Mesothelial cell of epicardium (in vitro differentiated cells): ENCODE measurements at regions not wholly inside any gene's neighbourhood (a gene's known extent, or its start where the extent isn't known, plus 50 kb on each side); places are given as distances from the start of the nearest gene placed in this dataset.

ENCODE experiments used
- DNase-seq, 2 experiments: peaks; one replicate each; pipeline ENCODE4 v3.0.0; 2021; ENCODE audit warnings: low spot score in 2 of 2; ENCODE audit not compliant: unreplicated experiment in 2 of 2
- H3K27ac Mint-ChIP-seq: 2 replicates; pipeline ENCODE4 v1.8.0; 2021; ENCODE audit warnings: mixed read lengths
- H3K27me3 Mint-ChIP-seq: 2 replicates; pipeline ENCODE4 v1.8.0; 2021; ENCODE audit warnings: low read depth, mixed read lengths
- H3K36me3 Mint-ChIP-seq: 2 replicates; pipeline ENCODE4 v1.8.0; 2021; ENCODE audit warnings: mixed read lengths
- H3K4me1 Mint-ChIP-seq: 2 replicates; pipeline ENCODE4 v1.8.0; 2021; ENCODE audit warnings: mixed read lengths
- H3K4me3 Mint-ChIP-seq: 2 replicates; pipeline ENCODE4 v1.8.0; 2021; ENCODE audit warnings: mild to moderate bottlenecking, moderate library complexity, mixed read lengths
- H3K9me3 Mint-ChIP-seq: 2 replicates; pipeline ENCODE4 v1.8.0; 2021; ENCODE audit warnings: mixed read lengths
- CTCF ChIP-seq: fragments of 200-600 bp; sonication (generic); IDR thresholded peaks from one replicate; pipeline ENCODE4 v1.5.0; 2021; ENCODE audit warnings: antibody characterized with exemption; ENCODE audit not compliant: unreplicated experiment

GRCh38 chr18:28412521-28412920 is 235.6 kb upstream of the CDH2 start:
- H3K9me3 Mint-ChIP-seq: no peaks in the 10 kb centered on the region
- no peaks in the 10 kb centered on the region for H3K27me3 Mint-ChIP-seq
- H3K4me1 Mint-ChIP-seq: no peaks in the 10 kb centered on the region
- H3K27ac Mint-ChIP-seq: no peak overlapping the region
- no peak overlapping the region for H3K4me3 Mint-ChIP-seq
- no peaks in the 10 kb centered on the region for H3K36me3 Mint-ChIP-seq
- DNase-seq: no peak
- TF ChIP-seq CTCF: no peak

GRCh38 chr18:28411806-28412205 is 234.9 kb upstream of the CDH2 start:
- Mint-ChIP-seq H3K4me3 (no peak overlapping the region), H3K36me3 (no peaks in the 10 kb centered on the region), H3K27ac (no peak overlapping the region), H3K4me1 (no peaks in the 10 kb centered on the region), H3K9me3 (no peaks in the 10 kb centered on the region), H3K27me3 (no peaks in the 10 kb centered on the region)
- no peak for TF ChIP-seq CTCF
- no peak for DNase-seq

DNA sequence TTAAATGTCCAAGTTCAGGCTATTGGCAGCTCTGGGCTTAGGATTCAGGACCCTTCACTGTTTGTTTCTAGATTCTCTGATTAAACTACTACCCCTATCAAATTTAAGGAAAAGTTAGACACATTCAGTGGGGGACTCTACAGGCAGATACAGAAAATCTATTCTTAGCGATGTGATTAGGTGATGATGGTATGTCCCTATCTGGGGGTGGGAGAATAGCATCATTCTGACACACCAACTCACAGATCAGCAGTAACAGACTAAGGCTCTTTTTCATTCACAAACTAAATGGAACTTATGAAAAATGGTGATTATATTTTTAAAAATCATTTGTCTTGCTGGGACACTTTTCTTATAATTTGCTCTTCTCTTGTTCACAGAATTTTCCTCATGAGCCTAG is 232.9 kb upstream of the CDH2 start:
- TF ChIP-seq CTCF: no peak
- no peak for DNase-seq
- Mint-ChIP-seq H3K4me3 (no peak overlapping the region), H3K27me3 (no peaks in the 10 kb centered on the region), H3K4me1 (no peaks in the 10 kb centered on the region), H3K36me3 (no peaks in the 10 kb centered on the region), H3K27ac (no peak overlapping the region), H3K9me3 (no peaks in the 10 kb centered on the region)

- peaks cover 3% of the 10 kb centered on the region for H3K4me1 Mint-ChIP-seq
- no peak overlapping the region for H3K27ac Mint-ChIP-seq
- H3K27me3 Mint-ChIP-seq: no peaks in the 10 kb centered on the region
- no peaks in the 10 kb centered on the region for H3K36me3 Mint-ChIP-seq
- DNase-seq: no peak
- no peaks in the 10 kb centered on the region for H3K9me3 Mint-ChIP-seq
- no peak for TF ChIP-seq CTCF
- no peak overlapping the region for H3K4me3 Mint-ChIP-seq
Observed at GRCh38 chr18:28408528-28408927, 231.6 kb upstream of the CDH2 start.

- Mint-ChIP-seq H3K27ac (no peak overlapping the region), H3K27me3 (no peaks in the 10 kb centered on the region)
- DNase-seq: no peak
Observed at GRCh38 chr18:28407681-28408080, 230.8 kb upstream of the CDH2 start.

More at GRCh38 chr18:28407681-28408080, 230.8 kb upstream of the CDH2 start:
- H3K9me3 Mint-ChIP-seq: no peaks in the 10 kb centered on the region
- no peaks in the 10 kb centered on the region for H3K36me3 Mint-ChIP-seq
- H3K4me1 Mint-ChIP-seq: peaks cover 3% of the 10 kb centered on the region
- no peak for TF ChIP-seq CTCF
- no peak overlapping the region for H3K4me3 Mint-ChIP-seq
